GM12878 (cell line): ENCODE measurements at regions not wholly inside any gene's neighbourhood (a gene's known extent, or its start where the extent isn't known, plus 50 kb on each side); places are given as distances from the start of the nearest gene placed in this dataset.

ENCODE experiments used
- ATAC-seq: fragments of 200-7000 bp; cut with Tn5 transposase; 3 replicates; pipeline ENCODE4 v1.9.1; 2020; ENCODE audit warnings: mild to moderate bottlenecking, moderate library complexity
- BruUV-seq: library from RNA; stranded (reverse); fragments of 400-500 nt; replicated peaks from 2 replicates; lab custom pipeline; 2021; lab: Mats Ljungman, UMichigan
- CTCF ChIA-PET: fragments of 300-600 bp; sonication (Branson Sonifier 250); formaldehyde crosslinking; extraction: SDS; loops from one replicate; lab custom pipeline; 2021; ENCODE audit warnings: inconsistent platforms; lab: Yijun Ruan, JAX
- POLR2A ChIA-PET: fragments of 350-600 bp; formaldehyde crosslinking; extraction: SDS; loops from one replicate; lab custom pipeline; 2021; ENCODE audit warnings: inconsistent platforms; lab: Charles Lee
- RAD21 ChIA-PET: fragments of 300-600 bp; sonication (Branson Sonifier 250); formaldehyde crosslinking; loops from one replicate; lab custom pipeline; 2023; ENCODE audit warnings: antibody characterized with exemption; ENCODE audit not compliant: unreplicated experiment; lab: Charles Lee
- SMC1A ChIA-PET: fragments of 300-600 bp; sonication (Branson Sonifier 250); formaldehyde crosslinking; loops from one replicate; lab custom pipeline; 2023; ENCODE audit not compliant: unreplicated experiment, uncharacterized antibody; lab: Charles Lee
- DNase-seq: peaks from one replicate; pipeline ENCODE4 v3.0.0-alpha.2; 2011; ENCODE audit warnings: low read depth, low spot score
- FAIRE-seq: peaks from 3 replicates; lab custom pipeline; 2011; peaks lifted over from hg19 to GRCh38; lab: Jason Lieb, UNC
- H2AFZ ChIP-seq: 2 replicates; pipeline ENCODE4 v1.6.0; 2011; ENCODE audit warnings: low read depth, low read length, control low read depth; ENCODE audit not compliant: control insufficient read depth
- H3K27ac ChIP-seq: 2 replicates; pipeline ENCODE4 v1.5.1; 2011; ENCODE audit warnings: control low read depth; ENCODE audit not compliant: control insufficient read depth, insufficient read depth
- H3K27me3 ChIP-seq, 2 experiments: replicated peaks in 1 of 2; 2 replicates each; pipeline versions ENCODE4 v1.6.0 to v1.6.1; 2011; ENCODE audit warnings: low read length in 1 of 2; ENCODE audit not compliant: control insufficient read depth in 2 of 2, insufficient read depth in 2 of 2
- H3K36me3 ChIP-seq, 2 experiments: 2 replicates each; pipeline ENCODE4 v1.5.1; 2011; ENCODE audit warnings: low read length in 1 of 2; ENCODE audit not compliant: control insufficient read depth in 2 of 2, insufficient read depth in 2 of 2
- H3K4me1 ChIP-seq: 2 replicates; pipeline ENCODE4 v1.6.1; 2011; ENCODE audit warnings: mild to moderate bottlenecking, low read length, moderate library complexity, mixed read lengths; ENCODE audit not compliant: control insufficient read depth, insufficient read depth
- H3K4me2 ChIP-seq: 2 replicates; pipeline ENCODE4 v1.6.0; 2011; ENCODE audit warnings: control low read depth; ENCODE audit not compliant: control insufficient read depth, insufficient read depth
- H3K4me3 ChIP-seq: fragments of 200-600 bp; sonication (generic); 2 replicates; pipeline ENCODE4 v1.5.1; 2016
- H3K79me2 ChIP-seq: 2 replicates; pipeline ENCODE4 v1.6.0; 2011; ENCODE audit warnings: low read length; ENCODE audit not compliant: control insufficient read depth, insufficient read depth
- H3K9ac ChIP-seq: 2 replicates; pipeline ENCODE4 v1.8.0; 2011; ENCODE audit warnings: low read length, control low read depth, mixed read lengths; ENCODE audit not compliant: control insufficient read depth, insufficient read depth
- H3K9me3 ChIP-seq: replicated peaks from 3 replicates; pipeline ENCODE4 v1.5.1; 2011; ENCODE audit warnings: mild to moderate bottlenecking, low read length; ENCODE audit not compliant: control insufficient read depth, insufficient read depth
- H4K20me1 ChIP-seq: 2 replicates; pipeline ENCODE4 v1.6.0; 2011; ENCODE audit not compliant: control insufficient read depth, insufficient read depth
- ATF7 ChIP-seq: fragments of 450-650 bp; IDR thresholded peaks from 2 replicates; pipeline ENCODE4 v1.6.1; 2016; ENCODE audit warnings: low read depth, mild to moderate bottlenecking
- CBX5 ChIP-seq: sonication (generic); IDR thresholded peaks from 2 replicates; pipeline ENCODE4 v1.6.1; 2016; ENCODE audit warnings: low read depth, moderate library complexity, mild to moderate bottlenecking, inconsistent platforms
- HDAC2 ChIP-seq: fragments of 200-600 bp; sonication (generic); IDR thresholded peaks from 2 replicates; pipeline ENCODE4 v1.6.1; 2017
- MTA3 ChIP-seq: IDR thresholded peaks from 2 replicates; pipeline ENCODE4 v1.6.1; 2012; ENCODE audit warnings: low read length, inconsistent platforms, borderline replicate concordance
- MXI1 ChIP-seq: fragments of 150-350 bp; IDR thresholded peaks from 2 replicates; pipeline ENCODE4 v1.6.1; 2011; ENCODE audit warnings: low read depth, mild to moderate bottlenecking, inconsistent platforms, low read length, improper control_type of control experiment
- MYC ChIP-seq: IDR thresholded peaks from 2 replicates; pipeline ENCODE4 v1.6.1; 2011; ENCODE audit warnings: mild to moderate bottlenecking, low read length, moderate library complexity, inconsistent platforms; ENCODE audit not compliant: insufficient read depth, insufficient replicate concordance, insufficient read length, severe bottlenecking
- NBN ChIP-seq: fragments of 450-650 bp; IDR thresholded peaks from 2 replicates; pipeline ENCODE4 v1.6.1; 2016
- NFYB ChIP-seq: IDR thresholded peaks from 2 replicates; pipeline ENCODE4 v1.6.1; 2011; ENCODE audit warnings: low read depth, mild to moderate bottlenecking, low read length, improper control_type of control experiment, moderate library complexity; ENCODE audit not compliant: insufficient read depth
- NKRF ChIP-seq: fragments of 450-650 bp; conservative IDR thresholded peaks from 2 replicates; pipeline ENCODE4 v1.6.1; 2017; ENCODE audit warnings: mild to moderate bottlenecking, moderate library complexity
- NRF1 ChIP-seq: conservative IDR thresholded peaks from 2 replicates; pipeline ENCODE4 v1.6.1; 2011; ENCODE audit warnings: mild to moderate bottlenecking, low read depth, low read length, improper control_type of control experiment
- RB1 ChIP-seq: fragments of 450-650 bp; formaldehyde crosslinking; IDR thresholded peaks from 2 replicates; pipeline ENCODE4 v1.6.1; 2017; ENCODE audit warnings: mild to moderate bottlenecking, borderline replicate concordance
- RELA ChIP-seq: fragments of 450-650 bp; IDR thresholded peaks from 2 replicates; pipeline ENCODE4 v1.8.0; 2014; ENCODE audit warnings: borderline replicate concordance; ENCODE audit not compliant: partially characterized antibody
- RUNX3 ChIP-seq: IDR thresholded peaks from 2 replicates; pipeline ENCODE4 v1.6.1; 2012; ENCODE audit warnings: low read length, inconsistent platforms
- SREBF2 ChIP-seq: IDR thresholded peaks from 2 replicates; pipeline ENCODE4 v1.6.1; 2012; ENCODE audit warnings: mild to moderate bottlenecking, low read length
- STAT3 ChIP-seq: IDR thresholded peaks from 2 replicates; pipeline ENCODE4 v1.6.1; 2011; ENCODE audit warnings: low read depth, low read length, improper control_type of control experiment
- TCF12 ChIP-seq: IDR thresholded peaks from 2 replicates; pipeline ENCODE4 v1.6.1; 2011; ENCODE audit warnings: low read depth, mild to moderate bottlenecking, low read length
- YY1 ChIP-seq: IDR thresholded peaks from 2 replicates; pipeline ENCODE4 v1.6.1; 2011; ENCODE audit warnings: low read depth, mild to moderate bottlenecking, low read length
- ZNF274 ChIP-seq: IDR thresholded peaks from one replicate; pipeline ENCODE4 v1.8.0; 2011; ENCODE audit not compliant: insufficient read length, insufficient read depth
- ZNF384 ChIP-seq: IDR thresholded peaks from 2 replicates; pipeline ENCODE4 v1.6.1; 2012; ENCODE audit warnings: low read depth, mild to moderate bottlenecking, low read length, improper control_type of control experiment, borderline replicate concordance
- ZSCAN29 ChIP-seq: fragments of 450-650 bp; IDR thresholded peaks from 2 replicates; pipeline ENCODE4 v1.6.1; 2017; ENCODE audit warnings: mild to moderate bottlenecking, moderate library complexity
- WGBS: methylation state at CpG from one replicate; pipeline ENCODE4 v1.1.6; 2016; ENCODE audit warnings: low lambda C conversion rate; ENCODE audit not compliant: insufficient replicate concordance, insufficient coverage; ENCODE audit errors: missing lambda C conversion rate; 5-methylcytosine and 5-hydroxymethylcytosine counted together
- in situ Hi-C: fragments of 300-500 bp; cut with MboI; formaldehyde crosslinking; loops from 9 replicates; pipeline ENCODE4 v1.14.3; 2018; ENCODE audit warnings: mixed read lengths
- intact Hi-C: fragments of 100-400 bp; cut with micrococcal nuclease; formaldehyde crosslinking; loops from one replicate; pipeline ENCODE4 v1.14.2; 2022; ENCODE audit not compliant: unreplicated experiment

GRCh38 chr4:24212642-24213041 lies 322.8 kb upstream of the PPARGC1A start (continued):
- TF ChIP-seq HDAC2 (no peak), CBX5 (no peak), NFYB (no peak), MXI1 (no peak), NBN (no peak)

GRCh38 chr4:24211856-24212255 lies 322.0 kb upstream of the PPARGC1A start:
- no peak for FAIRE-seq
- POLR2A ChIA-PET, result no interaction called here

More at GRCh38 chr4:24211856-24212255, 322.0 kb upstream of the PPARGC1A start:
- TF ChIP-seq RB1 (no peak), MTA3 (no peak), TCF12 (no peak), ZSCAN29 (no peak), YY1 (no peak), SREBF2 (no peak), ZNF274 (no peak), RUNX3 (no peak), ATF7 (no peak), RELA (no peak), NRF1 (no peak), MYC (no peak), NKRF (no peak), STAT3 (no peak), ZNF384 (no peak)
- TF ChIP-seq, all 136 proteins: peak for 0
- Histone ChIP-seq H3K4me2 (no peak overlapping the region), H3K27ac (no peak overlapping the region), H4K20me1 (no peaks in the 10 kb centered on the region), H3K27me3 (no peaks in the 10 kb centered on the region), H3K4me1 (no peaks in the 10 kb centered on the region), H3K36me3 (no peaks in the 10 kb centered on the region), H3K79me2 (no peaks in the 10 kb centered on the region), H3K4me3 (no peak overlapping the region), H2AFZ (no peak overlapping the region), H3K9me3 (no peaks in the 10 kb centered on the region), H3K9ac (no peak overlapping the region)
- in situ Hi-C loops (no loop called here), intact Hi-C loops (no loop called here)
- WGBS, result 22% methylated on average over 10 of the region's 10 CpGs
- ATAC-seq, result no peak
- ChIA-PET CTCF (interaction anchor here (1.1 kb wide), 1 partner anchor 15 kb away, joined by 3 read pairs; no protein-coding TSS in a partner anchor), RAD21 (no interaction called here), SMC1A (interaction anchor here (0.7 to 1.3 kb wide), 2 partner anchors 11 to 19 kb away, joined by 3 read pairs; no protein-coding TSS in a partner anchor)
- BruUV-seq, result no TSS peak
- no peak for DNase-seq
